ENCODE measurements at regions not wholly inside any gene's neighbourhood (a gene's known extent, or its start where the extent isn't known, plus 50 kb on each side); places are given as distances from the start of the nearest gene placed in this dataset.

DNA sequence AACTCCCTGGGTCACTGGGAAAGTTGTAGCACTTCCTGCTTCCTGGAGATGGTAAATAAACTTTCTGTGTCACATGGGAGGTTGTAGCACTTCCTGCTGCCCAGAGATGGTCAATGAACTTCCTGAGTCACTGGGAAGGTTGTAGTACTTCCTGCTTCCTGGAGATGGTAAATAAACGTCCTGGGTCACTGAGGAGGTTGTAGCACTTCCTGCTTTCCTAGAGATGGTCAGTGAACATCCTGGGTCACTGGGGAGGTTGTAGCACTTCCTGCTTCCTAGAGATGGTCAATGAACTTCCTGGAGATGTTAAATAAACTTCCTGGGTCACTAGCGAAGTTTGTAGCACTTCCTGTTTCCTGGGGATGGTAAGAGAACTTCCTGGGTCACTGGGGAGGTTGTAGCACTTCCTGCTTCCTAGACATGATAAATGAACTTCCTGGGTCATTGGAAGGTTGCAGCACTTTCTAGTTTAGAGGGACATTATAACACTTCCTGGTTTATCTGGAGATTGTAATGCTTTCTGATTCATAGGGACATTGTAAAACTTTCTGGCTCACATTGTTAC lies 62.3 kb upstream of the CD99 start:
- no peak overlapping the region for H2AK5ac ChIP-seq (ENCODE audit: low read depth, low read length)
- H3K23ac ChIP-seq (ENCODE audit: insufficient read length): no peak overlapping the region
- H3K18ac ChIP-seq (ENCODE audit: extremely low read depth, low read length): no peak overlapping the region
- no peaks in the 10 kb centered on the region for H3K9me3 ChIP-seq (ENCODE audit: insufficient read depth in 2 of 2, low read depth in 1 of 2, low read length in 1 of 2)
- H2BK15ac ChIP-seq (ENCODE audit: low read length): no peak overlapping the region
- H2BK20ac ChIP-seq (ENCODE audit: low read length): no peak overlapping the region
- H3K79me2 ChIP-seq (ENCODE audit: control insufficient read depth in 1 of 2, insufficient read depth in 2 of 2, low read length in 2 of 2): 0 out of 4 replicates have a peak, but pooled peaks cover 0 to 4% of the 10 kb centered on the region in 2 experiments
- FAIRE-seq (no peak), DNase-seq (ENCODE audit: low read depth in 1 of 2, low spot score in 2 of 2) (no peak)
- no peak overlapping the region for H3K27ac ChIP-seq (ENCODE audit: low read depth, low read length)
- H3K23me2 ChIP-seq (ENCODE audit: low read depth, low read length): no peaks in the 10 kb centered on the region
- no peaks in the 10 kb centered on the region for H3K27me3 ChIP-seq (replicated peaks in 1 of 4; ENCODE audit: control insufficient read depth in 3 of 4, extremely low read depth in 1 of 4, insufficient read depth in 3 of 4, low read length in 3 of 4)
- H2BK5ac ChIP-seq (ENCODE audit: low read depth, low read length): no peak overlapping the region
- H3K4me2 ChIP-seq (ENCODE audit: insufficient read depth in 1 of 2, low read depth in 2 of 2, low read length in 2 of 2): no peak overlapping the region
- WGBS, 2 experiments (ENCODE audit: extremely low coverage in 1 of 2, insufficient coverage in 1 of 2, insufficient read length in 1 of 2, insufficient replicate concordance in 2 of 2, low coverage in 1 of 2, low lambda C conversion rate in 2 of 2, missing lambda C conversion rate in 1 of 2): 77% methylated on average over 2 of the region's 2 CpGs; no CpG with 5 or more reads in 1 of the 2 experiments
- H2BK12ac ChIP-seq (ENCODE audit: low read depth, low read length): no peak overlapping the region
- ChIA-PET CTCF (ENCODE audit: partially characterized antibody) (no interaction called here), POLR2A (ENCODE audit: partially characterized antibody) (no interaction called here)
- H3K79me1 ChIP-seq (ENCODE audit: low read depth, low read length): peaks cover 6% of the 10 kb centered on the region
- H4K8ac ChIP-seq (ENCODE audit: extremely low read depth, insufficient read depth, low read length): no peak overlapping the region
- H3K4me3 ChIP-seq (ENCODE audit: extremely low read depth in 1 of 4, insufficient read depth in 2 of 4, low read depth in 3 of 4, low read length in 4 of 4): no peak overlapping the region
- H4K20me1 ChIP-seq (replicated peaks in 1 of 2; ENCODE audit: control insufficient read depth in 1 of 2, insufficient read depth in 2 of 2, low read length in 2 of 2): no peaks in the 10 kb centered on the region
- no peak overlapping the region for H2AFZ ChIP-seq (ENCODE audit: low read length)
- H4K5ac ChIP-seq (ENCODE audit: insufficient read length, low read depth, low read length): no peak overlapping the region
- H3K9ac ChIP-seq (replicated peaks in 1 of 4; ENCODE audit: extremely low read depth in 1 of 4, low read depth in 3 of 4, low read length in 3 of 4): no peak overlapping the region
- no peak overlapping the region for H3K14ac ChIP-seq (ENCODE audit: insufficient read length)
- H3K4me1 ChIP-seq (replicated peaks in 1 of 4; ENCODE audit: control insufficient read depth in 3 of 4, insufficient read depth in 4 of 4, low read length in 3 of 4): no peaks in the 10 kb centered on the region
- H2BK120ac ChIP-seq (replicated peaks; ENCODE audit: low read depth, low read length): no peak overlapping the region
- H4K91ac ChIP-seq (replicated peaks; ENCODE audit: insufficient read length, low read length): no peak overlapping the region
- TF ChIP-seq SIX5 (IDR thresholded peaks at IDR 0.05; ENCODE audit: low read depth, low read length) (no peak), ATF3 (IDR thresholded peaks at IDR 0.05; ENCODE audit: insufficient read depth, low read depth, low read length) (no peak), ASH2L (IDR thresholded peaks at IDR 0.05; ENCODE audit: low read length) (no peak), JUND (IDR thresholded peaks at IDR 0.05; ENCODE audit: low read length) (no peak)
- no peak overlapping the region for H3K4ac ChIP-seq (replicated peaks; ENCODE audit: insufficient read length, low read depth, low read length)
- H3K56ac ChIP-seq (replicated peaks; ENCODE audit: insufficient read length, low read depth, low read length): no peak overlapping the region
- peaks cover 6 to 51% (median 35%) of the 10 kb centered on the region in 4 experiments; a peak in 7 of 8 replicates for H3K36me3 ChIP-seq (ENCODE audit: control insufficient read depth in 2 of 4, insufficient read depth in 4 of 4, low read length in 3 of 4)
